ENCODE measurements at regions not wholly inside any gene's neighbourhood (a gene's known extent, or its start where the extent isn't known, plus 50 kb on each side); places are given as distances from the start of the nearest gene placed in this dataset.

GRCh38 chr4:189597341-189597740 lies 343.3 kb upstream of the FRG1 start:
- intact Hi-C loops (cut with micrococcal nuclease; ENCODE audit: unreplicated experiment) (no loop called here), in situ Hi-C loops (cut with HindIII; ENCODE audit: low pct_unique_long_range_greater_than_20kb, low sequenced_read_pairs) (no loop called here)
- no peak overlapping the region for H3K4me3 ChIP-seq (ENCODE audit: low read depth in 2 of 2, low read length in 2 of 2)
- no peaks in the 10 kb centered on the region for H3K36me3 ChIP-seq (ENCODE audit: control insufficient read depth, insufficient read depth, low read length)
- no TSS peak for BruUV-seq (replicated peaks)
- TF ChIP-seq TCF7L2 (IDR thresholded peaks at IDR 0.05; ENCODE audit: low read depth, low read length): no peak
- TF ChIP-seq POLR2AphosphoS5 (IDR thresholded peaks at IDR 0.05; ENCODE audit: low read depth, low read length): no peak
- TF ChIP-seq REST (IDR thresholded peaks at IDR 0.05; ENCODE audit: insufficient read depth in 1 of 2, low read depth in 2 of 2, low read length in 1 of 2): no peak
- TF ChIP-seq SIN3A (IDR thresholded peaks at IDR 0.05; ENCODE audit: borderline replicate concordance, insufficient read depth, low read depth, low read length): no peak
- POLR2A ChIA-PET: interaction anchor here (0.6 kb wide), 1 partner anchor 287 kb away, joined by 3 read pairs; no protein-coding TSS in a partner anchor
- no peak overlapping the region for H3K27ac ChIP-seq (ENCODE audit: low read length)
- H3K9me3 ChIP-seq (ENCODE audit: control insufficient read depth, insufficient read depth, low read depth, low read length): no peaks in the 10 kb centered on the region
- H3K4me1 ChIP-seq (ENCODE audit: control insufficient read depth, insufficient read depth, low read length): no peaks in the 10 kb centered on the region
- CTCF ChIA-PET: no interaction called here
- H3K27me3 ChIP-seq (ENCODE audit: control insufficient read depth, insufficient read depth, low read length): no peaks in the 10 kb centered on the region
- no peak for ATAC-seq
- no peak for DNase-seq (ENCODE audit: low read depth, low spot score)

GRCh38 chr4:189600264-189600663 lies 340.4 kb upstream of the FRG1 start:
- DNase-seq (ENCODE audit: low read depth, low spot score): no peak
- no peaks in the 10 kb centered on the region for H3K9me3 ChIP-seq (ENCODE audit: control insufficient read depth, insufficient read depth, low read depth, low read length)
- no peak for ATAC-seq
- H3K36me3 ChIP-seq (ENCODE audit: control insufficient read depth, insufficient read depth, low read length): no peaks in the 10 kb centered on the region
- ChIA-PET POLR2A (no interaction called here), CTCF (no interaction called here)
- no TSS peak for BruUV-seq (replicated peaks)
- no peak overlapping the region for H3K4me3 ChIP-seq (ENCODE audit: low read depth in 2 of 2, low read length in 2 of 2)
- intact Hi-C loops (cut with micrococcal nuclease; ENCODE audit: unreplicated experiment) (no loop called here), in situ Hi-C loops (cut with HindIII; ENCODE audit: low pct_unique_long_range_greater_than_20kb, low sequenced_read_pairs) (no loop called here)
- no peaks in the 10 kb centered on the region for H3K27me3 ChIP-seq (ENCODE audit: control insufficient read depth, insufficient read depth, low read length)
- TF ChIP-seq SIN3A (IDR thresholded peaks at IDR 0.05; ENCODE audit: borderline replicate concordance, insufficient read depth, low read depth, low read length) (no peak), REST (IDR thresholded peaks at IDR 0.05; ENCODE audit: insufficient read depth in 1 of 2, low read depth in 2 of 2, low read length in 1 of 2) (no peak), CTCF (IDR thresholded peaks at IDR 0.05) (no peak), POLR2AphosphoS5 (IDR thresholded peaks at IDR 0.05; ENCODE audit: low read depth, low read length) (no peak), TCF7L2 (IDR thresholded peaks at IDR 0.05; ENCODE audit: low read depth, low read length) (no peak)
- H3K27ac ChIP-seq (ENCODE audit: low read length): no peak overlapping the region
- H3K4me1 ChIP-seq (ENCODE audit: control insufficient read depth, insufficient read depth, low read length): no peaks in the 10 kb centered on the region
